ENCODE measurements at regions not wholly inside any gene's neighbourhood (a gene's known extent, or its start where the extent isn't known, plus 50 kb on each side); places are given as distances from the start of the nearest gene placed in this dataset.

DNA sequence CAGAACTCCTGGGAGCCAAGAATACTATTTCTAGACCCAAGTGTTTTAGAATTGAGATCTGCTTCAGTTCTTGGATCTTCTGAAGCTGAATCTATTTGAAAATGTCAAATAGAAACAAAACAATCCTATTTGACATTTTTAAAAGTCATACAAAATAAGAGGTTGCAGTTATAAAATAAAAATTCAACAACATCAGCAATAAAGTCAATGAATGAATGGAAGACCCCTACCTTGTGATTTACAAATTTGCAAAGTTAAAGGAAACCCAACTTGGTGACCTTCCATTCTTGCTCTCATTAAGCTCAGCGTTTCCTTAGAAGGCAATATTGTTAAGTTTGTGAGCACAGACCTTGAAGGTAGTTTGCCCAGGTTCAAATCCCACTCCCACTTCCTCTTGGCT is 531.8 kb upstream of the TENM3 start:
- no peak overlapping the region for H2AK5ac ChIP-seq (ENCODE audit: low read depth, low read length)
- no peak overlapping the region for H2BK20ac ChIP-seq (ENCODE audit: low read depth, low read length)
- H3K9ac ChIP-seq (ENCODE audit: low read depth, low read length), result no peak overlapping the region
- H3K27me3 ChIP-seq (ENCODE audit: control insufficient read depth, insufficient read depth, low read length), result no peaks in the 10 kb centered on the region
- no peaks in the 10 kb centered on the region for H4K20me1 ChIP-seq (ENCODE audit: insufficient read depth, low read length)
- H2AFZ ChIP-seq (replicated peaks; ENCODE audit: low read length, poor library complexity), result no peak overlapping the region
- no peak overlapping the region for H3K18ac ChIP-seq (ENCODE audit: low read depth, low read length)
- intact Hi-C loops (cut with micrococcal nuclease) (no loop called here), in situ Hi-C loops (cut with MboI; ENCODE audit: low sequenced_read_pairs) (no loop called here), dilution Hi-C loops (cut with HindIII; ENCODE audit: low sequenced_read_pairs, unreplicated experiment) (no loop called here)
- no peak overlapping the region for H3K14ac ChIP-seq (replicated peaks; ENCODE audit: low read depth, low read length)
- no peaks in the 10 kb centered on the region for H3K4me1 ChIP-seq (ENCODE audit: control insufficient read depth, insufficient read depth, low read length)
- ChIA-PET CTCF (no interaction called here), POLR2A (ENCODE audit: unreplicated experiment) (no interaction called here)
- no peak overlapping the region for H3K27ac ChIP-seq (ENCODE audit: insufficient read depth, low read length)
- H4K91ac ChIP-seq (ENCODE audit: insufficient read depth, low read depth, low read length), result no peak overlapping the region
- no peak for TF ChIP-seq POLR2A (IDR thresholded peaks at IDR 0.05; ENCODE audit: low read depth, low read length)
- TF ChIP-seq SMC3 (IDR thresholded peaks at IDR 0.05; ENCODE audit: low read depth, low read length), result no peak
- TF ChIP-seq NFE2L2 (IDR thresholded peaks at IDR 0.05; ENCODE audit: low read depth, low read length), result no peak
- TF ChIP-seq MAZ (IDR thresholded peaks at IDR 0.05; ENCODE audit: borderline replicate concordance, low read depth, low read length), result no peak
- TF ChIP-seq MAFK (IDR thresholded peaks at IDR 0.05; ENCODE audit: low read depth, low read length), result peak; percentile 22; the same call in 1 of the 2 replicates
- no peak overlapping the region for H2BK15ac ChIP-seq (ENCODE audit: low read depth, low read length)
- no peak overlapping the region for H3K23ac ChIP-seq (ENCODE audit: low read depth, low read length)
- no TSS peak for BruUV-seq (replicated peaks)
- H4K5ac ChIP-seq (ENCODE audit: low read depth, low read length), result no peak overlapping the region
- H3K9me1 ChIP-seq (ENCODE audit: insufficient read depth, low read length), result no peaks in the 10 kb centered on the region
- DNase-seq, result no peak
- H3K4me2 ChIP-seq (ENCODE audit: low read depth, low read length), result no peak overlapping the region
- no peak overlapping the region for H3K4me3 ChIP-seq (ENCODE audit: insufficient read depth, low read depth, low read length)
- no peaks in the 10 kb centered on the region for H3K79me1 ChIP-seq (ENCODE audit: low read depth in 1 of 2, low read length in 2 of 2)
- no peak overlapping the region for H3K56ac ChIP-seq (ENCODE audit: extremely low read depth, insufficient read depth, low read length)
- H2AK9ac ChIP-seq (replicated peaks; ENCODE audit: low read depth, low read length, poor library complexity), result no peak overlapping the region
- H3K9me3 ChIP-seq (ENCODE audit: control insufficient read depth, insufficient read depth, low read length), result no peaks in the 10 kb centered on the region
- ATAC-seq (ENCODE audit: low read depth), result no peak
- no peak overlapping the region for H4K8ac ChIP-seq (ENCODE audit: low read depth in 2 of 2, low read length in 2 of 2)
- H3K36me3 ChIP-seq (ENCODE audit: control insufficient read depth, insufficient read depth, low read length), result no peaks in the 10 kb centered on the region
- WGBS, 2 experiments (ENCODE audit: extremely low coverage in 2 of 2, insufficient read length in 1 of 2), result no CpG with 5 or more reads among the region's 1 CpG
- H2BK120ac ChIP-seq (ENCODE audit: low read depth, low read length), result no peak overlapping the region
- H3K4ac ChIP-seq (ENCODE audit: low read depth, low read length), result no peak overlapping the region
- H2BK5ac ChIP-seq (ENCODE audit: low read depth, low read length, poor library complexity, severe bottlenecking), result no peak overlapping the region

Measured in IMR-90 (cell line).